NCI-H82 (cell line): ENCODE measurements at regions not wholly inside any gene's neighbourhood (a gene's known extent, or its start where the extent isn't known, plus 50 kb on each side); places are given as distances from the start of the nearest gene placed in this dataset.
"Not testable (repeated sequence)": the region's sequence is repeated elsewhere in the genome, so short reads cannot be mapped to it uniquely, and the experiment has no call there.

Experiments used
- DNase-seq: peaks from one replicate; lab custom pipeline; 2025; lab: John Stamatoyannopoulos, UW

DNA sequence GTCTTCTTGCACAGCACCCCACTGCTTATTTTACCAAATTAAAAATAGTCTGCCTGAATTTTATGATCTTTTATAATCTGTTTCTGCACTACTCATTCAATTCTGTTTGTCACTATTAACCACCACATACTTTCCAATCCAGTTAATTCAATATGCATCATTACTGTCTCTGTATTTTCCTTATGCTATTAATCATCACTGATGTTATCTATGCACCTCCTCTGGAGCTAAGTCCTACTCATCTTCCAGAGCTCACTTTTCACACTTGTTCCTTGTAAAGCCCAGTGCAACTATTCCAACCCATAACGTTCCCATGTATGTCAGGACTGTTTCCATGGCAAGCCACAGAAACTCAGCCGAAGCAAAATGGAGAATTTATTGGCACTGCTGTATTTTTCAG lies 713.6 kb downstream of the PLCL1 start:
- DNase-seq: no peak

DNA sequence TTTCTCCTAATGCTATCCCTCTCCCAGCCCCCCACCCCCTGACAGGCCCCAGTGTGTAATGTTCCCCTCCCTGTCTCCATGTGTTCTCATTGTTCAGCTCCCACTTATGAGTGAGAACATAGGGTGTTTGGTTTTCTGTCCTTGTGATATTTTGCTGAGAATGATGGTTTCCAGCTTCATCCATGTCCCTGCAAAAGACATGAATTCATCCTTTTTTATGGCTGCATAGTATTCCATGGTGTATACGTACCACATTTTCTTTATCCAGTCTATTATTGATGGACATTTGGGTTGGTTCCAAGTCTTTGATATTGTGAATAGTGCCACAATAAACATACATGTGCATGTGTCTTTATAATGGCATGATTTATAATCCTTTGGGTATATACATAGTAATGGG lies 704.2 kb downstream of the PLCL1 start:
- DNase-seq: not testable (repeated sequence)

DNA sequence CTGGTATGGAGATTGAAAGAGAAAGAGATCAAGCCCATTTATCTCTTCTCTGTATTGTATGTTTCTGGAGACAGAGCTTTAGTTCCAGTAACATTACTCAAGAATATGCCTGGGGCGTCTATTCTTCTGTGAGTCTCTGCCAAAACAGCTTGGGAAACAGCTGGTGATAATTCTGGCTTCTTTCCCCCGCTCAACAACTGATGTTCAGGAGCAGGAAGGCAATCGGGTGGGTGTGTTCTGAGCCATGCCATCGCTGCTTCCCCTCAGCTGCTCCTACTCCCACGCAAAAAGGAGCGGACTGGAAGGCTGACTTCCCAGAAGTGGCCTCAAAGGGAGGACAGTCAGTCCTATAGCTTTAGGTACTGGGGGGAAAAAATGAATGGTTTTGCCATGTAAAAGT lies 695.1 kb downstream of the PLCL1 start:
- peak; percentile 29 for DNase-seq

DNA sequence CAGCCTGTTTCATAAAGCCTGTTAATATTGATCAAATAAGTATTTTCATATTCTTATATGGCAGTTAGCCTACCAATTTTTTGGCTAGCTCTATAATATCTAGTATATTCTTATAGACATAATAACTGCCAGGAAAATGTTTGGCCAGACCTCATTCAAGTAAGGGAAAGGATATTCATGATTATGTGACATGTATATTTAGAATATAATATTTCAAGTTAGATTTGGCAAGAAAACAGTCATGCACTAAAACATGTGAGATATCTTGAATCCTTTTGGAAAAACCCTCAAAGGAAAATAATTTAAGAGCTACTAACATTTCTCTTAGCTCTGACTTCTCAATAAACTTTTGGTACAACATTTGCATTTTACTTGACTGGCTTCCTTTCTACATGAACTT lies 694.1 kb downstream of the PLCL1 start:
- DNase-seq: no peak

DNA sequence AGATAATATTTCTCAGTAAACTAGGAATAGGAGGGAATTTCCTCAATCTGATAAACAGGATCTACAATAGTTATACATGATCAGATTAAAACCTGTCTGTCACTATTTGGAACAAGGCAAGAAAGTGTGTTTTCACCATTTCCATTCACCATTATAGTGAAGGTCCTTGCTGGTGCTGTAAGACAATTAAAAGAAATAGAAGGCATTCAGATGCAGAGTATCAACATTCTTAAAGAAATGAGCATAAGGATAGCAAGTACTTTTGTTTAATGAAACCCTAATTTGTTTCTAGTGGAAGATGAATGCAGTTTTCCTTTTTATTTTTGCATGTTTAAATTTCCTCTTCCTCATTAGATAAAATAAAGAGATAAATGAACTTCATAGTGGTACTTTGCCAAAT lies 693.7 kb downstream of the PLCL1 start:
- DNase-seq: no peak

DNA sequence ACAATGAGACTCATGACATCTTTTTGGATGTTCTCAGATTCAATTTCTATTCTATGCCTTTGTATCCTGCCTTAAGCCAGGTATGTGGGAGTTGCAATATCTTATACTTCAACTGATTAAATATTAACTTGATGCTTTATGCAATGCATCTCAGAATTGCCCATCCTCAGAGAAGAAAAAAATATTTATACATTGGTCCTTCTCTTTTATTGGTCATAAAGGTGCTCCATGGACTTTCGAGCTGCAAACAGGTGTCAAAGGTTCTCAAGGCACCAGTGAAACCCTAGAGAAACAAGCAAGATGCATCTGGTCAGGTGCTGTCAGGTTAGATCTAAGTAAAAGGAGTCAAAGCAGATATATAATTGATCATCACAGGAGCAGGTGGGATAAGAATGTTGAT lies 690.5 kb downstream of the PLCL1 start:
- DNase-seq: no peak

DNA sequence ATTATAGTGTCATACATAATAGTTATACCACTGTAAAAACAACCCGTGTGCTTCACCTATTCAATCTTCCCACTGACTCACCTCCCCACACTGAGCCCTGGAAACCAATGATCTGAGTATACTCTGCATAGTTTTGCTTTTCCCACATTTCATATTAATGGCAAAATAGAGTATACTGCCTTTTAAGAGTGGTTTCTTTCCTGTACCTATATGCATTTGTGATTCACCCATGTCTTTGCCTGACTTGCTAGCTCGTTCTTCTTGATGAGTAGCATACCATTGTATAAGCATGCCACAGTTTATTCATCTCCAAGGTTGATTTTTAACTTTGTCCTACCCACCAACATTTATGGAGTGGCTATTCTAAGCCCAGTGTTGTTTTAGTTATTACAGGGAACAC lies 686.4 kb downstream of the PLCL1 start:
- DNase-seq: no peak

DNA sequence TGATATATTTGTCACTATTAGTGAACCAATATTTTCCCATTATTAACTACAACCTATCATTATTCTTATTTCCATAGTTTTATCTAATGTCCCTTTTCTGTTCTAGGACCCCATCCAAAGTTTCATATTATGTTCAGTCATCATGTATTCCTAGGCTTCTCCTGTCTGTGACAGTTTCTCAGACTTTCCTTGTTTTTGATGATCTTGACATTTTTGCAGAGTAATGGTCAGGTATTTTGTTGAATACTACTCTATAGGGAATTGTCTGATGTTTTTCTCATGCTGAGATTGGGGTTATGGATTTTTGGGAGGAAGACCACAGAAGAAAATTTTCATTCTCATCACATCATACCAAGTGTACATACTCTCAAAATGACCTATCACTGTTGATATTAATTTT lies 684.6 kb downstream of the PLCL1 start:
- no peak for DNase-seq

DNA sequence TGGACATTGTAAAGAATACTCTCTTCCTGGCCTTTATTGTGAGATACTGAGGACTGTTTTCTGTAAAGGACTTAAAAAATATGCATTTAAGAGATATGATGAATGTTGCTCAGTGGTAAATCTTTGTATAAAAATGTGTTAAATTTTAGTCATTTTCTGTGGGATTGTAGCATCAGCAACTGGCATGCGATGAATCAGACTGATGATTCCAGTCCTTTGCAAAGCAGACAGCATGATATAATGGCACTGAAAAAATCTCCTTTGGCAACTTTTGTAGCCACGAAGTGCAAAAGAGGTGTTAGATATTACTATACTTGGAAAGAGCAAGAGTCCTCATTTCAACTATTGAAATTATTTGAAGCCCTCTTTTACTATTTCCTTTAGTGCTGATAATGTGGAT lies 678.7 kb downstream of the PLCL1 start:
- no peak for DNase-seq

DNA sequence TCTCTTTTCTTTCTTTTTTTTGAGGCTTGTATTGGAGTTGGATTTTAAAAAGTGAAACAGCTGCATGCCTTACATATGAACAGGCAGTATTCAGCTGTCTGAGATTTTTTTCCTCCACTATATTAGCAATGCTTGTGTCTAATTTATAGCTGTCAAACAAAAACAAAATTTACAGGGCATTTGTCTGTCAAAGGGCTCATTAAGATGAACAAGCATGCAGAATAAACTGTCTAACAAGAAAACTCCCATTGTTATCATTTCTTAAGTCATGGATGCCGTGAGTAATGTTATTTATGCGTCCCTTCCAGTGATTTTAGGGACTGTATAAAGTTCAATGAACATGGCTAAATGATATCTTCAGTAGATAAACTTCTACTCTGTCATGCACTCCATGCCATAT lies 674.7 kb downstream of the PLCL1 start:
- no peak for DNase-seq

DNA sequence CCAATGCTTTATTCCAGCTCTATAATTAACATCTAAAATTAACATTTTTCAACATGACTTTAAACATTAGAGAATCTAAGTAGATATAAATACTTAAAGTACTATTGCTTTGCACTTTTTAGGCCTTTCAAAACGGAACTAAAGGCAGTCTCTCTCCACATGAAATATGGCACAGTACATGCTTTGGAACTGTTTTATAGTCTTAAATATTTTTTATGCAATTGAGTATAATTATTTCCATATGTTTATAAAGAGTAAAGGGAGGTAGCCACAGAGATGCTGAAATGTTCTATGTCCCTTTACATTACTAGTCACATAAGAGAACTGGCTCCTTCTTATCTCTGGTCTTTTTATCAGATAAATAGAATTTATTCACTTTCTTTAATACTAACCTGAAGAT lies 674.0 kb downstream of the PLCL1 start:
- no peak for DNase-seq

DNA sequence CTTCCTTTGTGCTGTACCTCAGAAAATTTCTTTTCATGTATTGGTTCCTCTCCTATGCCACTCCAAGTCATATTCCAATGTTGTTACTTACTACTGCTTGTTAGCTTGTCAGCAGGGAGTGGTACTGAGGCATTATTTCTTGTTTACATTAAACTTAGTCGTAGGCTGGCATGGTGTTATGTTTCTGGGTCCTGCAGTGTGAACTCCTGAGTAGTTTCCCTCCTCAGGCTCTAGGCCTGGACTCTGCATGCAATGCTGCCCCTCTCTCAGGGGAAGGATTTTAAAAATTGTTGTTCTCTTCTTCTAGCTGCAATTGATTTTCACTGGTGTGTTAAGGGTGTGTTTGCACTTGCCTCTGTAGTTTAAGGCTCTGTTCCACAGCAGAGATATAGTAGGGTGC lies 671.6 kb downstream of the PLCL1 start:
- no peak for DNase-seq

DNA sequence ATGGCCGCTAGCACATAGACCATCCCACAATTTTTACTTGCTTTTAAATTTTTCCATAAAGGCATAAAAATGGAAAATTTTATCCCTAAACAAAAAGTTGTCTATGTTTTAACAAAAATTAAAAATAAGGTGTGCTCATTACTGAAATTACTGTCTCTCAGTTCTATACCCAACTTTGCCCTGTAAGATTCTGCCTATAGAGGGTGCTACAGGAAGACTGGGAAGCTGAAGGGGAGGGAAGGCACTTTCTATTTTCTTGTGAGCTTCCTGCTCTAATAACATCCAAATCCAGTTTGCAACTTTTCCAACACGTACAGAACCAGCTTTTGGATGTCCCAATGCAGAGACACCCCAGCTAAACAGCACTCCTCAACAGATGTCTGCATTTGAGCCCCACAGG lies 666.9 kb downstream of the PLCL1 start:
- DNase-seq: peak; percentile 39

DNA sequence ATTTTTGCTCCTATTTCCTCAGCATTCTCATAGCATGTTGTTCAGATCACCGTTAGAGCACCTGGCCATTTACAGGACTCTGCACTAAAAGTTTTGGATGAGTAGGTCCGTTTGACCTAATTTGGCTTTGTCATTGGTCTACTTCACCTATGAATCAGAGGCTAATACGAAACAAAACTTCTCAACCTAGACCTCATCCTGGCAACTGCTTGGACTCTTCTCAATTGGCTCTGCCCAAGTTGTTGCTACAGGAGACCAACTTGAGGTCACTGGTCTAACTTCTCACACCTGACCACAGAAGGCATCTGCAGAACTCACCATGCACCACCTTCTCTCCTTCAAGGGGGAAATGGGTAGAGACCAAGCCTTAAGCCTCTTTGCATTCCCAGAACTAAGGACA lies 663.7 kb downstream of the PLCL1 start:
- no peak for DNase-seq

DNA sequence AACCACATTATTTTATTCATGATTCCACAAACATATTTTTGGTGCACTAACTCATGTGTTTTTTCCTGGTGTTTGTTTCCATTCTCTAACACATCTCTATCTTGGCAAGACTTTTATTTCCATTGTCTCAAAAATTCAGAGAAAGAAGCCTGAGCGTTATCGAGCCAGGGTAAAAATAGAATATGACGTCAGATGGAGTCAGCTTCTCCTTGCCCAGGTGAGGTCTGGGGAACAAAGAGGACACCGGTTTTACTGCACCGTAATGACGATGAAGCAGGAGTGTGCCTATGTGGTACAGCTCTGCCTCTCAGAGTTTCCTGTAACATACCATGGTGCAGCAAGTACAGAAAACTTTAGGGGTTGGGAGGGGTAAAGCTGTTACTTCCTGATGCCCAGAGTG lies 661.6 kb downstream of the PLCL1 start:
- DNase-seq: no peak

DNA sequence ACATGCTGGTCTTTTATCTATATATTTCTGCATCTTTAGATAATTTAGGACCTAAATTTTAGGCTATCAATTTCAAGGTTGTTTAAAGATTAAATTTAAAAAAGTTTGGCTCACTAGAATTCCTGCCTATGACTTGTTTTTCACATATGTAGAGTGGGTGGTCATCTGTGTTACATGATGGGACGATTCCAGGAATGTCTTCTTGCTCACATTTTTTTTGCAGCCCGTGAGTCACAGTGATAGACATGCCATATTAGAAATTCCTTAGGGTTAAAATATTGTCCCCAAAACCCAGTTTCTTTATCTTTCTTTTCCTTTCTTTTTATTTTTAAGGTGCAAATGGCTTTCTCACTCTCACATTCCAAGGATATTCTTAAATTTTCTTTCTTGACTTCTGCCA lies 652.0 kb downstream of the PLCL1 start:
- DNase-seq: no peak

DNA sequence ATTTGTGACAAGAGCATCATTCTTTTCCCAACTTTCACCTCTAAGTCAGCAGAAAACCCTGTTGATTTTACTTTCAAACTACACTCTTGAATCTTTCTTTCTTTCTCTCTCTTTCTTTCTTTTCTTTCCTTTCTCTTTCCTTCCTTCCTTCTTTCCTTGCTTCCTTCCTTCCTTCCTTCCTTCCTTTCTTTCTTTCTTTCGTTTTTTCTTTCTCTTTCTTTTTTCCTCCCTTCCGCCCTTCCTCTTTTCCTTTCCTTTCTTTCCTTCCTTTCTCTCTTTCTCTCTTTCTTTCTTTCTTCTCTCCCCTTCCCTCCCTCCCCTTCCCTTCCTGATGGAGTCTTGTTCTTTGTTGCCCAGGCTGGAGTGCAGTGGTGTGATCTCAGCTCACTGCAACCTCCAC lies 649.5 kb downstream of the PLCL1 start:
- no peak for DNase-seq

DNA sequence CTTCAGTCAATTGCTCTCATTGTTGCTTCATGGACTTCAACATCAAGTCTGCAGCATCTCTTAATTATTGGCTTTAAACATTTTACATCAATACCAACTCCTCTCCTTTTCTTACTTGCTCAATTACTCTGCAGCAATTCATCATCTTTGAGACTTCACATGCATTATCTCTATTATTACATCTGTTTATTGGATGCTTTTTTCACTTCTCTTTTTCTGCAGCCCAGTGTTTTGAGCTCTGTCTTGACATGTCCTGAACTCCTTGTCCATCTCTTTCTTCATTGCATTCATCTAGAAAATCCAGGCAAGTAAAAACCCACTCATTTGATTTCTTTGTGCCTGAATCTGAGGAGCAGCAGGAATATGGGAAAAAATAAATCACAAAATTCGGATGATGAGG lies 647.9 kb downstream of the PLCL1 start:
- DNase-seq: no peak

DNA sequence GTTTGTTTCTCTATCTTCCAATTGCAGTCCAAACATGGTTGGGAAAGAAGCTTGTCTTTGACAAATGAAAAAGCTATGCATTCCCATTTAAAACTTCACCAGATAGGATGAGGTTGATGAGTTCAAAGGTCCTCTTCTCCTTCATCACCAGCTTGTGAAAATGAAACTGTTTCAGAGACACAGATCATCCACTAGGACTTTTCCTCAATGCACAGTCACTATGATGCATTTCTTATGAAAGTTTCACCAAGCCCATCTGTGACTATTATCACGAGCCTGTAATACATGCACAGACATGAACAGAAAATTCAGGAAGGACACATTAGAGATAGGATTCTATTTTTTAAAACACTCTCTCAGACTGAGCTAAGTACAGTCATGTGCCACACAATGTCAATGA lies 644.4 kb downstream of the PLCL1 start:
- DNase-seq: no peak

DNA sequence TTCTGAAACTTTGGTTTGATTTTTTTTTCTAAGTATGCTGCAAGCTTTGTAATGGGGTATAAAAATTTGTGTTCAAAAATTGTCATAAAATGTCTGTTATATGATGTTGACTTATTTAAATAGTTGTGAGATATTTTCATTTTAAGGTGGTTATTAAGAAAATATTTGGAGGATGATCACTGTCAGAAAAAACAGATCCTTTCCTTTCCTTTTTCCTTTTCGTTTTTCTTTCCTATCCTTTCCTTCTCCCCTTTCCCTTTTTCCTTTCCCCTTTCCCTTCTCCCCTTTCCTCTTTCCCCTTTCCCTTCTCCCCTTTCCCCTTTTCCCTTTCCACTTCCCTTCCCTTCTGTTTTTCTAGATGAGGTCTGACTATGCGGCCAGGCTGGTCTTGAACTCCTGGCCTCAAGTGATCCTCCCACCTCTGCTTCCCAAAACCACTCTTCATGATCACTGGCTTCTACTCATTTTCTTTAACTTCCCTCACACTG lies 640.5 kb downstream of the PLCL1 start:
- DNase-seq: no peak

DNA sequence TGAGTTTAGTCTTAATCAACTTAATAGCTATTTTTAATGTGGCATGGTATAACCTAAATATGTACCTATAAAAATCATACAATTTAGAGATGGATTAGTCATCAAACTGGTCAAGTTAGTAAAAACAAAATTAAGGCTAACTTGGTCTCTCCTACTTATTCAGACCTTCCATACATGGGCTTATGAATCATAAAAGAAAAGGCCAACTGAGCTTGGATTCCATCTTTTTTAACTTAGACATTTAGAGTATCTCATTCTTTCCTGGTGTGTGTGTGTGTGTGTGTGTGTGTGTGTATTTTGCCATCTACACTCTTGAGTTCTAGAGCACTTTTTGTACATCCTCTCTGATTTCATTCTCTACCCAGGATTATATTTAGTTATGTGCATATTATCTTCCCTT lies 637.5 kb downstream of the PLCL1 start:
- DNase-seq: no peak

DNA sequence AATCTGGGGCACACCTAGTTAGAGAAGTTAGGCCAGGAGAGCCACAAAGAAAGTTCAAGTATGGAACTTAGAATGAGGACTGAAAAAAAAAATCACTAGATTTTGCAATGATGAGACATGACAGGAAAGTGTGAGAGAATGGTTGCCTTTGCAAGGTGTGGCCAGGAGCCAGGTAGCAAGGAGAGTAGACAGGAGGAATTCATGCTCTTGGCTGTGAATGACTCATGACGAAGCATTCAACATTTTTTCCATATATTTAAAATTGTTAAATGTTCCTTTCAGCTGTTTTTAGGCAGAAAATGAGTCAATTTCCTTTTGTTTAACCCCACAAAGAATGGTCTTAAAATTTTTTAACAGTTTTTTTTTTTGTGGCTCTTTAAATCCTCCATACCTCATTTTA lies 636.9 kb downstream of the PLCL1 start:
- no peak for DNase-seq

DNA sequence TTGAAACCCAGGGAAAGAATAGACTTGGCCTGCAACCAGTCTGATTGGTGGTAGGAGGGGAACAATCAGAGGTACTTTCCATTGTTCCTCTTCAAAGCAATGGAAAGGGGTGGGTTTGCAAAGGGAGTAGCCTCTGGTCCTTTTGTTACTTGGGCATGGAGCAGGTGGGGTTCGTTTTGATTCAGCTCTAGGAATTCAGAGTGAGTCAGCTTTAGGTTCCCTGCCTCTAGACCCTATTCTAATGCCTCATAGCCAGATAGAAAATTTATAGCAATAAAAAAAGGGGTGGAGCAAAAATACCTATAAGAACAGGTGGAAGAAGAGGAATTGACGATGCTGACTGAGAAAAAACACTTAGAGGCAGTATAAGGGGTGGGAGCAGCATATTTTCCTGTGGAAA lies 636.4 kb downstream of the PLCL1 start:
- no peak for DNase-seq

DNA sequence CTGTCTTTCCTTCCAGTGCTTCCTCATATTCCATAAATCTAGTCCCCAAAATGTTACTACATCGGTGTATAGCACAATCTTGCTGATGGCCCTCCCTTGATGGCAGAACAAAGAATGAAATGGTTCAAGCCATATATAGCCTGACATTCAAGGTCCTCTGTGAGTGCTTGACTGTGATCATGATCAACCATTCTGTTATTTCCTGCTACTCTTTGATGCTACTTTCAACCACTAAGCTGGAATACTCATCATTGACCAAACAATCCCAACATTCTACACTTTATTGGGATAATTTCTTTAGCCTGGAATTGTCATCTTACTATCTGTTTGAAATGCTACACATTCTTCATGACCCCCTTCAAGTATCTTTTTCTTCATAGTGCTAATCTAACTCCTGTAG lies 633.9 kb downstream of the PLCL1 start:
- DNase-seq: no peak

DNA sequence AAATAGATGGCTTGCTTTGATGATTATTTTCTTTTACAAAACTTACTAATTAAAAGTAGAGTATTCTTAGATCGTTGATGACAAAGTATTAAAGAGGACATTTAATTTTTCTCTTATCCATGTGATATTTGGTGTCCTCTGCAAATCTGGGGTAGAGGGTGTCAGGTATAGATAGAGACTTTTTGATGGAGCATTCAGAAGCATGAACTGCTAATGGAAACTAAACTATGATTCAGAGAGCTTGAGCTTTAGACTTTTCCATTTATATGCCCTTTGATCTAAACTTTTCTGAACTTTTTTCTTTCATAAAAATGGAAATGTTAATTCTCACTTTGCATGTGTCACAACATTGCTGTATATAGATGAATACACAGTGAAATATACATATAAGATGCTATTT lies 619.7 kb downstream of the PLCL1 start:
- no peak for DNase-seq
